Peyer's patch (tissue), 4 donors: ENCODE measurements at regions not wholly inside any gene's neighbourhood (a gene's known extent, or its start where the extent isn't known, plus 50 kb on each side); places are given as distances from the start of the nearest gene placed in this dataset.

ENCODE experiments used
- POLR2A ChIP-seq, 2 donors: fragments of 450-650 bp; IDR thresholded peaks; one replicate each; pipeline ENCODE4 v1.5.1; 2017; ENCODE audit warnings: antibody characterized with exemption in 2 of 2, mild to moderate bottlenecking in 2 of 2, moderate library complexity in 2 of 2
- TF ChIP-seq, protein P1 (sequence below), 6 experiments: fragments of 450-650 bp in 4 of 6; fragments of 200-600 bp in 2 of 6; sonication (generic) in 1 of 6; IDR thresholded peaks; one replicate each; pipeline ENCODE4 v1.5.1; 2017 to 2019; ENCODE audit warnings: antibody characterized with exemption in 6 of 6, mild to moderate bottlenecking in 3 of 6, moderate library complexity in 1 of 6

DNA sequence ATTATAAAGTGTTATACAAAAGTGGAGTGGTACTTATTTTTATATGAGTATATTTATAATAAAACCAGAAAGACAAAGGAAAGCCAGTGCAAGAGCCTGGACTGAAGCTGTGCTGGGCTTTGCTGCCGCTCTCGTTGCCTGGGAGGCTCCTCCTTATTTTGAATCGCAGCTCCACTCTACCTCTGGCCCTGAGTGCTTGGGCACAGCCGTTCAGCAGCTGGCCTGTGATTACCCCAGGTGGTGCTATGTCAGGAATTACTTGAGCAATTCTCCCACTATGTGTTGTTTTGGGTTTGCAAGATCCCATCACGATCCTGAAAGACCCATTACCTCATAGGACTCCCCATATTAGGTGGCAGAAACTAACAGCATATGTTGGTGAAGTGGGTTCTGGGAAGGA, 53.0 kb upstream of the LCLAT1 start:
- TF ChIP-seq, protein P1, sequence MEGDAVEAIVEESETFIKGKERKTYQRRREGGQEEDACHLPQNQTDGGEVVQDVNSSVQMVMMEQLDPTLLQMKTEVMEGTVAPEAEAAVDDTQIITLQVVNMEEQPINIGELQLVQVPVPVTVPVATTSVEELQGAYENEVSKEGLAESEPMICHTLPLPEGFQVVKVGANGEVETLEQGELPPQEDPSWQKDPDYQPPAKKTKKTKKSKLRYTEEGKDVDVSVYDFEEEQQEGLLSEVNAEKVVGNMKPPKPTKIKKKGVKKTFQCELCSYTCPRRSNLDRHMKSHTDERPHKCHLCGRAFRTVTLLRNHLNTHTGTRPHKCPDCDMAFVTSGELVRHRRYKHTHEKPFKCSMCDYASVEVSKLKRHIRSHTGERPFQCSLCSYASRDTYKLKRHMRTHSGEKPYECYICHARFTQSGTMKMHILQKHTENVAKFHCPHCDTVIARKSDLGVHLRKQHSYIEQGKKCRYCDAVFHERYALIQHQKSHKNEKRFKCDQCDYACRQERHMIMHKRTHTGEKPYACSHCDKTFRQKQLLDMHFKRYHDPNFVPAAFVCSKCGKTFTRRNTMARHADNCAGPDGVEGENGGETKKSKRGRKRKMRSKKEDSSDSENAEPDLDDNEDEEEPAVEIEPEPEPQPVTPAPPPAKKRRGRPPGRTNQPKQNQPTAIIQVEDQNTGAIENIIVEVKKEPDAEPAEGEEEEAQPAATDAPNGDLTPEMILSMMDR (IDR thresholded peaks at IDR 0.05) = no peak
- no peak for TF ChIP-seq POLR2A (IDR thresholded peaks at IDR 0.05)
